Body of pancreas (tissue), 4 donors: ENCODE measurements at regions not wholly inside any gene's neighbourhood (a gene's known extent, or its start where the extent isn't known, plus 50 kb on each side); places are given as distances from the start of the nearest gene placed in this dataset.

Source experiments
- CTCF ChIP-seq, 7 experiments: fragments of 450-650 bp in 4 of 7; fragments of 200-600 bp in 3 of 7; sonication (generic) in 3 of 7; IDR thresholded peaks; one replicate each; pipeline ENCODE4 v1.5.1; 2016 to 2019; ENCODE audit warnings: antibody characterized with exemption in 7 of 7
- POLR2A ChIP-seq, 3 donors: fragments of 450-650 bp; IDR thresholded peaks; one replicate each; pipeline ENCODE4 v1.6.1; 2016; ENCODE audit warnings: antibody characterized with exemption in 3 of 3, mild to moderate bottlenecking in 2 of 3

- TF ChIP-seq CTCF (IDR thresholded peaks at IDR 0.05) (no peak), POLR2A (IDR thresholded peaks at IDR 0.05) (no peak)
These were observed 267.1 kb downstream of the SOX9 start for GRCh38 chr17:72387969-72388368.
